ENCODE measurements at regions not wholly inside any gene's neighbourhood (a gene's known extent, or its start where the extent isn't known, plus 50 kb on each side); places are given as distances from the start of the nearest gene placed in this dataset.

- DNase-seq (ENCODE audit: low spot score), result peak; percentile 4
Measured at GRCh38 chr20:6231556-6231955, 108.7 kb upstream of the FERMT1 start.

- no peak for DNase-seq (ENCODE audit: low spot score)
Measured at GRCh38 chr20:6228302-6228843, 105.5 kb upstream of the FERMT1 start.

GRCh38 chr20:6213311-6213710, 90.5 kb upstream of the FERMT1 start:
- no peak for DNase-seq (ENCODE audit: low spot score)

GRCh38 chr20:6212903-6213302, 90.1 kb upstream of the FERMT1 start:
- DNase-seq (ENCODE audit: low spot score), result no peak

GRCh38 chr20:6209093-6209492, 86.3 kb upstream of the FERMT1 start:
- DNase-seq (ENCODE audit: low spot score), result no peak

GRCh38 chr20:6200092-6200491, 77.3 kb upstream of the FERMT1 start:
- no peak for DNase-seq (ENCODE audit: low spot score)

- no peak for DNase-seq (ENCODE audit: low spot score)
Measured at GRCh38 chr20:6185268-6185667, 62.4 kb upstream of the FERMT1 start.

GRCh38 chr20:6184086-6184485, 61.3 kb upstream of the FERMT1 start:
- DNase-seq (ENCODE audit: low spot score), result no peak

- DNase-seq (ENCODE audit: low spot score), result no peak
Measured at GRCh38 chr20:6180531-6180930, 57.7 kb upstream of the FERMT1 start.

- peak; percentile 14 for DNase-seq (ENCODE audit: low spot score)
Measured at GRCh38 chr20:6178537-6178936, 55.7 kb upstream of the FERMT1 start.

- DNase-seq (ENCODE audit: low spot score), result no peak
Measured at GRCh38 chr20:6173481-6173880, 50.7 kb upstream of the FERMT1 start.
